Activated gamma-delta T cell (primary cell): ENCODE measurements at regions not wholly inside any gene's neighbourhood (a gene's known extent, or its start where the extent isn't known, plus 50 kb on each side); places are given as distances from the start of the nearest gene placed in this dataset.
"Not testable (repeated sequence)": the region's sequence is repeated elsewhere in the genome, so short reads cannot be mapped to it uniquely, and the experiment has no call there.

Source experiments
- DNase-seq: peaks from one replicate; lab custom pipeline; 2025; lab: John Stamatoyannopoulos, UW

GRCh38 chr3:117836296-117836695, 1126.7 kb downstream of the TUSC7 start:
- DNase-seq = no peak

GRCh38 chr3:117837391-117837790, 1127.8 kb downstream of the TUSC7 start:
- DNase-seq = no peak

- no peak for DNase-seq
These were observed 1132.5 kb downstream of the TUSC7 start for GRCh38 chr3:117842086-117842485.

- no peak for DNase-seq
These were observed 1133.8 kb downstream of the TUSC7 start for GRCh38 chr3:117843356-117843755.

- DNase-seq = no peak
These were observed 1135.1 kb downstream of the TUSC7 start for GRCh38 chr3:117844676-117845075.

GRCh38 chr3:117846238-117846637, 1136.7 kb downstream of the TUSC7 start:
- no peak for DNase-seq

- DNase-seq = no peak
These were observed 1139.0 kb downstream of the TUSC7 start for GRCh38 chr3:117848606-117849005.

- no peak for DNase-seq
These were observed 1144.5 kb downstream of the TUSC7 start for GRCh38 chr3:117853923-117854668.

GRCh38 chr3:117856354-117856753, 1146.8 kb downstream of the TUSC7 start:
- DNase-seq = no peak

GRCh38 chr3:117863146-117863545, 1153.6 kb downstream of the TUSC7 start:
- no peak for DNase-seq

- DNase-seq = no peak
These were observed 1155.8 kb downstream of the TUSC7 start for GRCh38 chr3:117865338-117865737.

- no peak for DNase-seq
These were observed 1159.2 kb downstream of the TUSC7 start for GRCh38 chr3:117868766-117869165.

- DNase-seq = no peak
These were observed 1162.4 kb downstream of the TUSC7 start for GRCh38 chr3:117871934-117872333.

GRCh38 chr3:117872594-117873248, 1161.9 kb downstream of the IGSF11 start:
- not testable (repeated sequence) for DNase-seq

- DNase-seq = no peak
These were observed 1161.4 kb downstream of the IGSF11 start for GRCh38 chr3:117873249-117873600.

- DNase-seq = no peak
These were observed 1160.5 kb downstream of the IGSF11 start for GRCh38 chr3:117874028-117874690.

GRCh38 chr3:117874904-117875874, 1159.5 kb downstream of the IGSF11 start:
- DNase-seq = no peak

- DNase-seq = no peak
These were observed 1158.8 kb downstream of the IGSF11 start for GRCh38 chr3:117875887-117876286.

- DNase-seq = no peak
These were observed 1154.0 kb downstream of the IGSF11 start for GRCh38 chr3:117880638-117881037.

- no peak for DNase-seq
These were observed 1153.4 kb downstream of the IGSF11 start for GRCh38 chr3:117881210-117881609.

- DNase-seq = no peak
These were observed 1149.6 kb downstream of the IGSF11 start for GRCh38 chr3:117885011-117885441.

GRCh38 chr3:117886147-117886546, 1148.5 kb downstream of the IGSF11 start:
- no peak for DNase-seq
